PC-3 (cell line): ENCODE measurements at regions not wholly inside any gene's neighbourhood (a gene's known extent, or its start where the extent isn't known, plus 50 kb on each side); places are given as distances from the start of the nearest gene placed in this dataset.

ENCODE experiments used
- ATAC-seq: fragments of 200-7000 bp; cut with Tn5 transposase; 2 replicates; pipeline ENCODE4 v1.9.1; 2020; ENCODE audit warnings: mild to moderate bottlenecking, moderate library complexity
- BruUV-seq: library from RNA; stranded (reverse); fragments of 400-500 nt; replicated peaks from 2 replicates; lab custom pipeline; 2021; lab: Mats Ljungman, UMichigan
- CTCF ChIA-PET: fragments of 300-600 bp; sonication (Branson Sonifier 250); formaldehyde crosslinking; loops from one replicate; lab custom pipeline; 2022; ENCODE audit warnings: antibody characterized with exemption; lab: Charles Lee
- POLR2A ChIA-PET: fragments of 300-600 bp; sonication (Branson Sonifier 250); formaldehyde crosslinking; loops from one replicate; lab custom pipeline; 2022; ENCODE audit warnings: antibody characterized with exemption; ENCODE audit not compliant: unreplicated experiment; lab: Charles Lee
- DNase-seq: peaks from one replicate; pipeline ENCODE4 v3.0.0-alpha.2; 2015
- H2AFZ ChIP-seq: fragments of 300-600 bp; sonication (generic); 2 replicates; pipeline ENCODE4 v1.6.0; 2016; ENCODE audit warnings: antibody characterized with exemption, low read length
- H3F3A ChIP-seq: fragments of 300-600 bp; sonication (generic); one replicate; pipeline ENCODE4 v1.6.0; 2017; ENCODE audit warnings: antibody characterized with exemption, low read length, control low read depth, mild to moderate bottlenecking; ENCODE audit not compliant: unreplicated experiment
- H3K27ac ChIP-seq: fragments of 300-600 bp; sonication (generic); 2 replicates; pipeline ENCODE4 v1.5.1; 2016; ENCODE audit warnings: mild to moderate bottlenecking, low read length
- H3K27me3 ChIP-seq: fragments of 300-600 bp; sonication (generic); 2 replicates; pipeline ENCODE4 v1.6.1; 2016; ENCODE audit warnings: low read length, mixed read lengths
- H3K36me3 ChIP-seq: fragments of 300-600 bp; sonication (generic); 2 replicates; pipeline ENCODE4 v1.6.1; 2016; ENCODE audit warnings: low read depth, mixed run types, low read length, mixed read lengths
- H3K4me1 ChIP-seq: fragments of 300-600 bp; sonication (generic); 2 replicates; pipeline ENCODE4 v1.5.1; 2016; ENCODE audit warnings: low read length; ENCODE audit not compliant: insufficient read depth
- H3K4me2 ChIP-seq: fragments of 300-600 bp; sonication (generic); 2 replicates; pipeline ENCODE4 v1.6.0; 2016; ENCODE audit warnings: low read length
- H3K4me3 ChIP-seq: fragments of 300-600 bp; sonication (generic); 2 replicates; pipeline ENCODE4 v1.5.1; 2016; ENCODE audit warnings: mild to moderate bottlenecking, low read length, mixed read lengths
- H3K79me2 ChIP-seq: fragments of 300-600 bp; sonication (generic); 2 replicates; pipeline ENCODE4 v1.6.1; 2017; ENCODE audit warnings: low read length, mixed read lengths
- H3K9ac ChIP-seq: fragments of 300-600 bp; sonication (generic); 2 replicates; pipeline ENCODE4 v1.6.0; 2016; ENCODE audit warnings: mild to moderate bottlenecking, low read length
- H3K9me2 ChIP-seq: fragments of 300-600 bp; sonication (generic); replicated peaks from 2 replicates; pipeline ENCODE4 v1.6.1; 2016; ENCODE audit warnings: mixed run types, low read length, mixed read lengths
- H3K9me3 ChIP-seq: fragments of 300-600 bp; sonication (generic); 2 replicates; pipeline ENCODE4 v1.6.1; 2016; ENCODE audit warnings: low read length, mixed read lengths
- H4K20me1 ChIP-seq: fragments of 300-600 bp; sonication (generic); 2 replicates; pipeline ENCODE4 v1.6.1; 2016; ENCODE audit warnings: low read length, mixed read lengths
- CTCF ChIP-seq: fragments of 300-600 bp; sonication (generic); conservative IDR thresholded peaks from 2 replicates; pipeline ENCODE4 v1.5.1; 2017; ENCODE audit warnings: antibody characterized with exemption, low read depth, mild to moderate bottlenecking, low read length
- EZH2 ChIP-seq: fragments of 300-600 bp; sonication (generic); IDR thresholded peaks from one replicate; pipeline ENCODE4 v1.6.1; 2017; ENCODE audit warnings: antibody characterized with exemption, mild to moderate bottlenecking, low read length; ENCODE audit not compliant: unreplicated experiment
- EZH2phosphoT487 ChIP-seq: fragments of 300-600 bp; sonication (generic); IDR thresholded peaks from 2 replicates; pipeline ENCODE4 v1.6.1; 2018; ENCODE audit warnings: mild to moderate bottlenecking, antibody characterized with exemption, low read length, borderline replicate concordance
- intact Hi-C: fragments of 100-400 bp; cut with micrococcal nuclease; formaldehyde crosslinking; loops from 2 replicates; pipeline ENCODE4 v1.9.0; 2023

DNA sequence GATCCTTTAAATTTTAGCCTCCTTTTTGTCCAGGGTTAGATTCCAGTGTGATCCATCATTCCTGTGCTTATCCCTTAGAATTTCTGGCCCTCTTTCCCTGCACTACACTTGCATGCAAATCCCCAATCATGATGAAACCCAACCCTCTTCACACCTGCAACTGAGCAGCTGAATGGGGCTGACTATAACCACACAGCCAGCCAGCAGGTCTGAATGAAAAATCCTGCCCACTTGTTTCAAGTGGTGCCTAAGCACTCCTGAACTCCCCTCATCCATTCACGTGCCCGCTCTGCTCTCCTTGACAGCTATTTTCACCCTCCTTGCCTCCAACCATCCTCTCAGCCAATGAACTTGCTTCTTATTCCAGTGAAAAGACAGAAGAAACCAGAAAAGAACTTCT is 80.5 kb upstream of the AFF3 start:
- Histone ChIP-seq H3K4me2 (no peak overlapping the region), H3K27ac (no peak overlapping the region), H3K79me2 (no peaks in the 10 kb centered on the region), H3F3A (no peaks in the 10 kb centered on the region), H3K27me3 (0 out of 2 replicates have a peak, but pooled peaks cover 6% of the 10 kb centered on the region), H3K36me3 (no peaks in the 10 kb centered on the region), H3K9me2 (no peaks in the 10 kb centered on the region), H3K9ac (no peak overlapping the region), H3K4me1 (no peaks in the 10 kb centered on the region), H3K4me3 (no peak overlapping the region), H2AFZ (no peak overlapping the region), H3K9me3 (no peaks in the 10 kb centered on the region), H4K20me1 (no peaks in the 10 kb centered on the region)
- TF ChIP-seq EZH2 (no peak), CTCF (no peak), EZH2phosphoT487 (no peak)
- intact Hi-C loops: no loop called here
- no TSS peak for BruUV-seq
- POLR2A ChIA-PET: no interaction called here
- ATAC-seq (no peak), DNase-seq (no peak)
- CTCF ChIA-PET: no interaction called here

- H2AFZ ChIP-seq: no peak overlapping the region
- no peaks in the 10 kb centered on the region for H3K36me3 ChIP-seq
- H3K9ac ChIP-seq: no peak overlapping the region
- 0 out of 2 replicates have a peak, but pooled peaks cover 6% of the 10 kb centered on the region for H3K27me3 ChIP-seq
- H3F3A ChIP-seq: no peaks in the 10 kb centered on the region
- no peak for ATAC-seq
- no peak overlapping the region for H3K4me2 ChIP-seq
- H3K79me2 ChIP-seq: no peaks in the 10 kb centered on the region
- H4K20me1 ChIP-seq: no peaks in the 10 kb centered on the region
- H3K27ac ChIP-seq: no peak overlapping the region
- ChIA-PET POLR2A (no interaction called here), CTCF (no interaction called here)
- H3K4me3 ChIP-seq: no peak overlapping the region
- no peaks in the 10 kb centered on the region for H3K9me2 ChIP-seq
- no peak for TF ChIP-seq CTCF
- TF ChIP-seq EZH2: no peak
- TF ChIP-seq EZH2phosphoT487: no peak
- no TSS peak for BruUV-seq
- DNase-seq: no peak
- H3K4me1 ChIP-seq: no peaks in the 10 kb centered on the region
- no peaks in the 10 kb centered on the region for H3K9me3 ChIP-seq
- intact Hi-C loops: no loop called here
Measured at GRCh38 chr2:100218552-100218951, 76.2 kb upstream of the AFF3 start.

- CTCF ChIA-PET: no interaction called here
- TF ChIP-seq CTCF (no peak), EZH2 (no peak), EZH2phosphoT487 (no peak)
- no peaks in the 10 kb centered on the region for H3F3A ChIP-seq
- H4K20me1 ChIP-seq: no peaks in the 10 kb centered on the region
- no peaks in the 10 kb centered on the region for H3K79me2 ChIP-seq
- H3K4me2 ChIP-seq: no peak overlapping the region
- H3K4me3 ChIP-seq: no peak overlapping the region
- H3K27me3 ChIP-seq: no peaks in the 10 kb centered on the region
- H3K9ac ChIP-seq: no peak overlapping the region
- no peak overlapping the region for H3K27ac ChIP-seq
- H3K36me3 ChIP-seq: no peaks in the 10 kb centered on the region
- no peak for DNase-seq
- intact Hi-C loops: no loop called here
- no TSS peak for BruUV-seq
- no peak overlapping the region for H2AFZ ChIP-seq
- H3K4me1 ChIP-seq: no peaks in the 10 kb centered on the region
- H3K9me3 ChIP-seq: no peaks in the 10 kb centered on the region
- POLR2A ChIA-PET: no interaction called here
- no peaks in the 10 kb centered on the region for H3K9me2 ChIP-seq
- no peak for ATAC-seq
Measured at GRCh38 chr2:100217323-100217722, 74.9 kb upstream of the AFF3 start.
